ENCODE measurements at regions not wholly inside any gene's neighbourhood (a gene's known extent, or its start where the extent isn't known, plus 50 kb on each side); places are given as distances from the start of the nearest gene placed in this dataset.

DNA sequence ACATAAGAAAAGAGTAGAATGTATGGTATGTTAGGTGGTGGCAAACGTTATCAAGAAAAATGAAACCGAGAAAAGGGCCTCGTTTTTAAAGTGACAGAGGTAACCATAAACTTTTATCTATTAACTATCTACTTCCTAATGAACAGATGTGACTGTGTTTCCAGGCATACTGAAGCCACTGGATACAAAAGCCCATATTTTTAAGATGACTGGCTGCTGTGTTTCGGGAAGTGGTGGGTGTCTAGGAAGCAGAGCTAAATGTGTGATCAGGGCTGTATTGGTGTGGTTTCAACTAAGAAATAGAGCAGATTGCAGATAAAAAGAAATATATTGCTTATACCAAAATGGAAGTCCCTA lies 71.8 kb downstream of the CHRM3 start:
- no peak overlapping the region for H3K4me3 Mint-ChIP-seq (ENCODE audit: unreplicated experiment)
- H3K9me3 Mint-ChIP-seq (ENCODE audit: unreplicated experiment), result peaks cover 1% of the 10 kb centered on the region
- no peak for DNase-seq
- no peak overlapping the region for H3K27ac Mint-ChIP-seq (ENCODE audit: unreplicated experiment)
- TF ChIP-seq, protein P1, sequence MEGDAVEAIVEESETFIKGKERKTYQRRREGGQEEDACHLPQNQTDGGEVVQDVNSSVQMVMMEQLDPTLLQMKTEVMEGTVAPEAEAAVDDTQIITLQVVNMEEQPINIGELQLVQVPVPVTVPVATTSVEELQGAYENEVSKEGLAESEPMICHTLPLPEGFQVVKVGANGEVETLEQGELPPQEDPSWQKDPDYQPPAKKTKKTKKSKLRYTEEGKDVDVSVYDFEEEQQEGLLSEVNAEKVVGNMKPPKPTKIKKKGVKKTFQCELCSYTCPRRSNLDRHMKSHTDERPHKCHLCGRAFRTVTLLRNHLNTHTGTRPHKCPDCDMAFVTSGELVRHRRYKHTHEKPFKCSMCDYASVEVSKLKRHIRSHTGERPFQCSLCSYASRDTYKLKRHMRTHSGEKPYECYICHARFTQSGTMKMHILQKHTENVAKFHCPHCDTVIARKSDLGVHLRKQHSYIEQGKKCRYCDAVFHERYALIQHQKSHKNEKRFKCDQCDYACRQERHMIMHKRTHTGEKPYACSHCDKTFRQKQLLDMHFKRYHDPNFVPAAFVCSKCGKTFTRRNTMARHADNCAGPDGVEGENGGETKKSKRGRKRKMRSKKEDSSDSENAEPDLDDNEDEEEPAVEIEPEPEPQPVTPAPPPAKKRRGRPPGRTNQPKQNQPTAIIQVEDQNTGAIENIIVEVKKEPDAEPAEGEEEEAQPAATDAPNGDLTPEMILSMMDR (IDR thresholded peaks at IDR 0.05; ENCODE audit: partially characterized antibody, unreplicated experiment), result no peak
- peaks cover 5% of the 10 kb centered on the region for H3K4me1 Mint-ChIP-seq (ENCODE audit: low read depth, unreplicated experiment)
- peaks cover 2% of the 10 kb centered on the region for H3K27me3 Mint-ChIP-seq (ENCODE audit: unreplicated experiment)
- peaks cover 4% of the 10 kb centered on the region for H3K36me3 Mint-ChIP-seq (ENCODE audit: unreplicated experiment)

DNA sequence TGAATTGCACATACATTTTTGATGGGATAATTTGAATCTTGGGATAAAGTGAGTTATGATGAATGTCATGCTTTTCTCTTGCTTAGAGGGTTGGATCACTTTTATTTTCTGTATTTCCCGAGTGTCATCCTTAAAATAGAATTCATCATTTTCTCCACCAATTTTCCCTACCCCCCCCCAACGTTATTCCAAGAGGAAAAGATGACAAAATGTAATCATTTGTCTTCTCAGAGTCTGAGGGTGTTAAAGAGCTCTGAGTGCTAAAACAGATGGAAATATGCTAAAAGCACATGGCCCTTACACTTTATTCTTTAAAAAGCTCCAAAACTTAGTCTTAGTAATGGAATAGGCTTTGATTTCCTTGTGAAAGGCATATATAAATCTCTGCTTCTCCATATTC lies 81.4 kb downstream of the CHRM3 start:
- Mint-ChIP-seq H3K27me3 (ENCODE audit: unreplicated experiment) (no peaks in the 10 kb centered on the region), H3K9me3 (ENCODE audit: unreplicated experiment) (no peaks in the 10 kb centered on the region), H3K4me3 (ENCODE audit: unreplicated experiment) (no peak overlapping the region), H3K4me1 (ENCODE audit: low read depth, unreplicated experiment) (no peaks in the 10 kb centered on the region), H3K27ac (ENCODE audit: unreplicated experiment) (no peak overlapping the region), H3K36me3 (ENCODE audit: unreplicated experiment) (no peaks in the 10 kb centered on the region)
- TF ChIP-seq, protein P1 (IDR thresholded peaks at IDR 0.05; ENCODE audit: partially characterized antibody, unreplicated experiment), result no peak
- no peak for DNase-seq

DNA sequence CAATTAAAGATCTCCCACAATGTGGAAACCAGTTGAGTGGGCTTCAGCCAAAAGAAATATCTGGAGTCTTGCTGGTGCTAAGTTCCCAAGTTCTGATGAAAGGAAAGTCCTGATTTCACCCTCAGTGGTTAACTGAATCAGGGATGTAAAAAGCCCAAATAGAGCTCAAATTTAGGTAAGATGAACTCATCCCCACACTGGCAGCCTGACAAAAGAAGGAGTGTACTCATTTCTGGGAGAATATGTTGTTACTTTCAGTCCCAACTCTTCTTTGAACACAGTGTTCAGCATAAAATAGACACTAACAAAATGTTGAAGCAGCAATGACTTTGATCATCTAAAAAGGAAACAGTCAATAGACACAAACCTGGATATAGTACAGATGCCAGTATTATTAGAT lies 91.7 kb downstream of the CHRM3 start:
- Mint-ChIP-seq H3K9me3 (ENCODE audit: unreplicated experiment) (peaks cover 2% of the 10 kb centered on the region), H3K27ac (ENCODE audit: unreplicated experiment) (no peak overlapping the region), H3K4me3 (ENCODE audit: unreplicated experiment) (no peak overlapping the region), H3K4me1 (ENCODE audit: low read depth, unreplicated experiment) (no peaks in the 10 kb centered on the region), H3K27me3 (ENCODE audit: unreplicated experiment) (peaks cover 2% of the 10 kb centered on the region), H3K36me3 (ENCODE audit: unreplicated experiment) (peaks cover 5% of the 10 kb centered on the region)
- TF ChIP-seq, protein P1 (IDR thresholded peaks at IDR 0.05; ENCODE audit: partially characterized antibody, unreplicated experiment), result no peak
- DNase-seq, result no peak

DNA sequence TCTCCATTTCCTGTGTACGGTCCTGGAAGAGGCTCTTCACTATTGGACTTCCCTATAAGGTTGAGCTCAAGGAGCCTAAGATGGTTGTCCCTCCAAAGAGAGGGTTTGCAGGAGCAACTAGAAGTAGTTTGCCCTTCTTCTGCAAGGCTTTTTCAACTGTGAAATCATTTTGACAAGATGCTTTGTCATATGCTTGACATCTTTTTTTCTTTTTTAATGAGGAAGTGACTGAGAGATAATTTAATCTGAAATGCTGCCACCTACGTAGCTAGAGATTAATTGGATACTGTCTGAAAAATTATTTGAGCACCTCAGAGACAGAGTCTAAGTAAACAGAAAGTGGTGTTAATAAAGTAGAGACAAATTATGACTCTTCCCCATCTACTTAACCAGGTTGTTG lies 97.0 kb downstream of the CHRM3 start:
- Mint-ChIP-seq H3K4me1 (ENCODE audit: low read depth, unreplicated experiment) (no peaks in the 10 kb centered on the region), H3K27me3 (ENCODE audit: unreplicated experiment) (peaks cover 2% of the 10 kb centered on the region), H3K9me3 (ENCODE audit: unreplicated experiment) (peaks cover 3% of the 10 kb centered on the region), H3K36me3 (ENCODE audit: unreplicated experiment) (peaks cover 4% of the 10 kb centered on the region), H3K27ac (ENCODE audit: unreplicated experiment) (no peak overlapping the region), H3K4me3 (ENCODE audit: unreplicated experiment) (no peak overlapping the region)
- TF ChIP-seq, protein P1 (IDR thresholded peaks at IDR 0.05; ENCODE audit: partially characterized antibody, unreplicated experiment), result no peak
- no peak for DNase-seq

DNA sequence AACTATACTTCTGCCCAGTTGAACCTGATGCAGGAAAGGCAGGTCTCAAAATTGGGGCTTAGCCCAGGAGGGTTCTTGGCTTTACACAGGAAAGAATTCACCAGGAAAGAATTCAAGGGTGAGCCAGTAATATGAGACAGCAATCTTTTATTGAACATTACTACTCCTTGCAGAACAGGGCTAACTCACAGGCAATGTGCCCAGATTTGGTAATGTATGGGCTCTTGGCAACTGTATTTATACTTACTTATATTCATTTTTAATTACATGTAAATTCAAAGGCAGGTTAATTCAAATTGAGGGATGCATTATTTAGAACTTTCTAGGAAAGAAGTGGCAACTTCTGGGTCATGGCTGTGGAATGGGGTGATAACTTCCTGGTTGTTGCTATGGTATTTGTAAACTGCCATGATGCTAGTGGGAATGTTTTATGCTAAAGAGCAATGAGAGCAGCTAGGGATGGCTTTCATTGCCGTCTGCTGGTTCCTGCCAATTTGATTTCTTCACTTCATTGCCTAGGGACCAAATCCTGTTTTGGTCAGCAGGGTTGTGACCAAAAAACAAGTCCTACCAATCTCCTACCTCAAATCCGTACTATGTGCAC lies 107.5 kb downstream of the CHRM3 start:
- no peak for DNase-seq

More for the DNA sequence above, 107.5 kb downstream of the CHRM3 start:
- no peak overlapping the region for H3K27ac Mint-ChIP-seq (ENCODE audit: unreplicated experiment)
- H3K4me3 Mint-ChIP-seq (ENCODE audit: unreplicated experiment), result no peak overlapping the region
- no peaks in the 10 kb centered on the region for H3K4me1 Mint-ChIP-seq (ENCODE audit: low read depth, unreplicated experiment)
- TF ChIP-seq, protein P1 (IDR thresholded peaks at IDR 0.05; ENCODE audit: partially characterized antibody, unreplicated experiment), result no peak
- no peaks in the 10 kb centered on the region for H3K36me3 Mint-ChIP-seq (ENCODE audit: unreplicated experiment)
- H3K9me3 Mint-ChIP-seq (ENCODE audit: unreplicated experiment), result peaks cover 2% of the 10 kb centered on the region
- no peaks in the 10 kb centered on the region for H3K27me3 Mint-ChIP-seq (ENCODE audit: unreplicated experiment)

Data from glutamatergic neuron (in vitro differentiated cells).